Inflammatory macrophage (primary cell): ENCODE measurements at regions not wholly inside any gene's neighbourhood (a gene's known extent, or its start where the extent isn't known, plus 50 kb on each side); places are given as distances from the start of the nearest gene placed in this dataset.
"Not testable (repeated sequence)": the region's sequence is repeated elsewhere in the genome, so short reads cannot be mapped to it uniquely, and the experiment has no call there.

Experiments
- DNase-seq, 2 donors: peaks; one replicate each; pipeline ENCODE4 v3.0.0-alpha.2; 2020 to 2022

GRCh38 chr15:25624504-25625177, 185.8 kb upstream of the UBE3A start:
- DNase-seq = no peak

DNA sequence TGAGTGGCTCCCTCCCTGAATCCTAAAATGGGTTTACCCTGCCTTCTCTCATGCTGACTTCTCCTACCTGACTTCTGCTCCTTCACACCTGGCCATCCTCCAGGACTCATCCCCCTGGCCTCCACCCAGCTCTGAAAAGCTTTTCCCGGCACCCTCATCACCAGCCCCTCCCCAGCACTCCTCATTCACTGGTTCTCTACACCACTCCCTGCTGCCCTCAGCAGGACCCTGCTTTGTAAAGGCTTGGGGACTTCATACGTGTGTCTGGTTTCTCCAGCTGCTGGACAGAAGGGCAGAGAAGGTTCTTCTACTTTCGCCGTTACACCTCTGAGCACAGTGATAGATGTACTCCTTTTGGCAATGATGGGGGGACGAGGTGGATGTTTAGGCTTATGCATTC, 184.9 kb upstream of the UBE3A start:
- no peak for DNase-seq

DNA sequence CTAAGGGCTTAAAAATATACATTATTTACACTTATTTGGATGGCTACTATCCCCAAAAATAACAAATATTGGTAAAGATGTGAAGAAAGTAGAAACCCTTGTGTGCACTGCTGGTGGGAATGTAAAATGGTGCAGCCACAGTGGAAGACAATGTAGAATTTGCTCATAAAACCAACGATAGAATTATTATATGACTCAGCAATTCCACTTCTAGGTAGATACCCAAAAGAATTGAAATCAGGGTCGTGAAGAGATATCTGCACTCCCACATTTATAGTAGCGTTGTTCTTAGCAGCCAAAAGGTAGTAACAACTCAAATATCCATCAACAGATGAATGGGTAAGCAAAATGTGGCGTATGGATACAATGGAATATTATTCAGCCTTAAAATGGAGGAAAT, 181.6 kb upstream of the UBE3A start:
- DNase-seq = no peak

GRCh38 chr15:25619761-25620160, 180.9 kb upstream of the UBE3A start:
- DNase-seq = no peak

GRCh38 chr15:25619076-25619475, 180.3 kb upstream of the UBE3A start:
- no peak for DNase-seq

DNA sequence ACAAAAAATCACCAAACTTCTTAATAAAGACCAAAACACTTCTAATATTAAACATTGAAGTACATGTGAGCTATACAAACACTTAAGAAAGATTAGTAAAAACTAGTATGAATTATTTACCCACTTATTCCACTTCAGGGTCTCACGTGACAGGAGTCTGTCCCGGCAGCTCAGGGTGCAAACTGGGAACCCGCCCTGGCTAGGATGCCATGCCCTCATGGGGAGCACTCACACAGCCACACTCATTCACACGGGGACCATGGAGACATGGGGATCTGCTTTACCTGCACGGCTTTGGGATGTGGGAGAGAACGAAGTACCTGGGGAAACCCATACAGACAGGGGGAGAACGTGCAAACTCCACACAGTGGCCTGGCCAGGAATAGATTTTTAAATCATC, 179.3 kb upstream of the UBE3A start:
- DNase-seq = no peak

GRCh38 chr15:25616471-25616870, 177.6 kb upstream of the UBE3A start:
- DNase-seq = no peak

GRCh38 chr15:25613134-25613533, 174.3 kb upstream of the UBE3A start:
- no peak for DNase-seq

DNA sequence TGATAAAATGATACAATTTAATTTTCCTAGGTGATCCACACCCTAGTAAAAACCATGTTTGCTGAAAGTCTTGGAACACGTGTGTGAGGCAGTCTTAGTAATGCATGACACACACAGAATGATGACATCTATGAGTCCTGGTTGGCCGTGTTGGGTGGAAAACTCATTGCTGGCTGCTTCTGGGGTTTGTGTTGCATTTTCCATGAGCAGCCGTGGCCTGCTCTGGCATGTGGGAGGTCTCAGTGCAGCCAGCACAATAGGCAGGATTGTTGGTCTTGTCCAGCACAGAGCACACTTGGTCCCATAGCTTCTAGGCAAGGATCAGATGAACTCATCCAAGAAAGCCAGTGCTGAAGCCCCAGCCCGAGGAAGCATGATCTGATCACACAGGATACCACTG, 172.8 kb upstream of the UBE3A start:
- no peak for DNase-seq

- no peak for DNase-seq
These were observed 170.5 kb upstream of the UBE3A start for GRCh38 chr15:25609371-25609770.

GRCh38 chr15:25608926-25609325, 170.1 kb upstream of the UBE3A start:
- DNase-seq = no peak

DNA sequence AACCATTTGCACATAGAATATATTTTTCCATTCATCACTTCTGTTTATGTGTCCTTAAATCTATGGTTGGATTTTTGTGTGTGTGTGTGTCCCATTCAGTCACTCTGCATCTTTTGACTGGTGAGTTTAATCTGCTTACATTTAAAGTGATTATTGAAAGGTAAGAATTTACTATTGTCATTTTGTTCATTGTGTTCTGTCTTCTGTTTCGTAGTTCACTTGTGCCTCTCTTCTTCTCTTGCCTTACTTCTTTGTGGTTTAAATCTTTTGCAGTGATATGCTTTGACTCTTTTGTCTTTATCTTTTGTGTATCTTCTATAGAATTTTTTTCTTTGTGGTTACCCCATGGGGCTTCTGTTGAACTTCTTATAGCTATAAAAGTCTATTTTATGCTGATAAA, 166.3 kb upstream of the UBE3A start:
- DNase-seq = no peak

- no peak for DNase-seq
These were observed 161.9 kb upstream of the UBE3A start for GRCh38 chr15:25600751-25601150.

- DNase-seq = no peak
These were observed 158.7 kb upstream of the UBE3A start for GRCh38 chr15:25597571-25597970.

DNA sequence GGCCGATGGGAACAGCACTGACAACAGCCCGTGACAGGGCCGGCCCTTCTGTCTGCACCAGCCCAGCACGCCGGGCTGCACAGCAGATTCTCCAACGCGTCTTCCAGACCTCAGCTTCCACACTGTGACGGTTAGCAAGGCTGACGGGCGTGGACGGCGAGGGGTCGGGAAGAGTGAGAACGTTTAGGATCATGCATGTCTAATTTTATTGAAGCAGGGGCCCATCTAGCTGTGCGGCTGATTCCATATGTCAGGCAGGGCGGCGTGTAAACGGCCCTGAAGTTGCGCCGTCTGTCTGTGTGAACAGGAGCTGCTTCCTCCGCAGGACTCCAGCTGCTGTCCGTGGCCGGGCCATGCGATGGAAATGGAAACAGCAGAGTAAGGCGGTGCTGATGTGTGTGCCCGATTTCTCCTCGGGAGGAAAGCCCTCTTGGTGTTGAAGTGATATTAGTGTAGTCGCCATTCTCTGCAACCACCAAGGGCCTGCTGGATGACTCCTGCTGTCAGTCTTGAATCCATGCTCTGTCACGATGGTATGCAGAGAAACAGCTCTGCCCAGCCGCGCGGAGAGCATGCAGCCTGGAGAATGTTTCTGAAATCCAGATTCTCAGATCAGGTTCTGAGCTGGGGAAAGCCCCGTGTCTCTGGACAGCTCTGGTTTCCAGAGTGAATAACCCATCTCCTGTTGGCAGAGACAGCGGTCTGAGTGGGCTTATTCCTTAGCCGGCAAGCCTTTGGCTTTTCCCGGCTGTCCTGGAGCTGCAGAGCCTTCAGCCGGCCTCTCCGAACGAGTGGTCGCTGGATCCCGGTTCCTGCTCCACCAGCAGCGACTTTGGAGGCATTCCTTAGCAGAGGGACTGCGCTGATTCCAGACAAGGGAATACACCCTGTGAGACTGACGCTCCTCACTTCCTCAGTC, 158.1 kb upstream of the UBE3A start:
- DNase-seq = no peak

GRCh38 chr15:25587616-25588340, 149.0 kb upstream of the UBE3A start:
- no peak for DNase-seq

DNA sequence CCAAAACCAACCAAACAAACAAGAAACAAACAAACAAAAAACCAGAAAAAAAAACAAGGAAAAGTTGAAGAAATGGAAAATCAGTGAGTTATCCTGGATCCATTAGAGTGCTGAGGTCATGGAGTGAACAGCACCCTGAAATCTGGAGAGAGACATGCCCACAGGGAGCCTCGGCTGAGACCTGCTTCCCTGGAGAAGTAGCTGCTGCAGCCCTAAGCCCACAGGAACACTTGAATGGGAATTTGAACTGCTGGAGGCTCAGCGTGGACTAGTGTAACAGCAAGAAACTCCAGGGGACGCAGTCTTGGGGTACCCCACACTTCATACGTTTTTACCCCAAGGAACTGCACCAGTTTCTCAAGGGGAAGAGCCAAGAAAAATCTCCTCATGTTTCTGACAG, 144.1 kb upstream of the UBE3A start:
- no peak for DNase-seq

DNA sequence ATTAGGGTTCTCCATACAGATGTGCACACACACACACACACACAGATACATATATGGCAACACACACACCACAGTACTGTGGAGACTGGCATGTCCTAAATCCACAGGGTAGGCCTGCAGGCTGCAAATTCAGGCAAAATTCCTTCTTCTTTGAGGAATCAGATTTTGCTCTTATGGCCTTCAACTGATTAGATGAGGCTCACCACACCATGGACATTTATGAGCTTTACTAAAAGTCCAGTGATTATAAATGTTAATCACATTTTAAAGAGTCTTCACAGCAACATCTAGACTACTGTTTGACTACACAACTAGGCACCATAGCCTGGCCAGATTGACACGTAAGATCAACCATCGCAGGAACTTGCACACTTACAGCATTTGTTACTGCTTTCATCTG, 140.3 kb upstream of the UBE3A start:
- no peak for DNase-seq

DNA sequence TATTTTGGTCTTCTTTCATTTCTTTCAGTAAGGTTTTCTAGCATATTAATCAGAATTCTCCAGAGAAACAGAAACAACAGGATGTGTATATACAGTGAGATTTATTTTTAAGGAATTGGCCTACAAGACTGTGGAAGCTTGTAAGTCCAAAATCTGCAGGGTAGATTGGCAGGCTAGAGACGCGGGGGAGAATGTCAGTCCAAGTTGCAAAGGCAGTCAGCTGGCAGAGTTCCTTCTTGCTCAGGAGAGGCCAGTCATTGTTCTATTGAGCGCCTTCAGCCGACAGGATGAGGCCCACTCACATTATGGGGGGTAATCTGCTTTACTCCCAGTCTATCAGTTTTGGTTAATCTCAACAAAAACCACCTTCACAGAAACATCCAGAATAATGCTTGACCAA, 133.4 kb upstream of the UBE3A start:
- DNase-seq = no peak

GRCh38 chr15:25568751-25569150, 129.9 kb upstream of the UBE3A start:
- no peak for DNase-seq

GRCh38 chr15:25566545-25566944, 127.7 kb upstream of the UBE3A start:
- not testable (repeated sequence) for DNase-seq

DNA sequence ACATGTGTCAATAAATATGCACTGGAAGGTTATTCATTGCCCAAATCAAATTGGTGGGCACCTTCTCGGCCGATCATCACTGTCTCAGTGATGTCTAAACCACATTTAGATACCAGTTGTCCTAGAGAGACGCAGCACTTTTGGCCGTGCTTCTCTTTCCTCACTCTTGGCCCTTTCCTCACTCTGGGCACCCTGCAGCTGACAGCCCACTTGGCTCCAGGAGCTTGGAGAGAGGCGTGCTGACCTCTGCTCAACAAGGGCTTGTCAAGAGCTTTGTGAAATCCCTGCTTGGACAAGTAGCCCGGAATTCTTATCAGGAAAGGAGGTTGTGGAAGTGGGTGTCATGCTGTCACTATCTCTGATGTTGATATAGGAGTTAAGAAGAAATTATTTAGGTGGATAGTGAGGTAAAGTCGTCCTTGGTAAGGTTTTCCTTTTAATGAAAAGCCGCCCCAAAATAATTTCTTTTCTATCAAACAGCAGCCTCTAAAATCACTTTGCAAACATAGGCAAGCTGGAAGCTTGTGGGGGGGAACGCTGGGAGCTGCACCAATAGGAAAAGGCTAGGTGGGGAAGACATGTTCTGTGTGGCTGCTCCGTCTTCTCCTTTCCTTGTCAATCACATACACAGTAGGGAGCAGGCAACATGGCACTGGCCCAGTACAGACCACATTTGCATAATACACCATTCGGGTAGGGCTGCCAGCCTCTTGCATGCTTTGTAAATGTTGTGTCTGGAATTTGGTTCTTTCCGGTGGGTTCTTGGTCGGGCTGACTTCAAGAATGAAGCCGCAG, 126.8 kb upstream of the UBE3A start:
- no peak for DNase-seq

- no peak for DNase-seq
These were observed 124.8 kb upstream of the UBE3A start for GRCh38 chr15:25563596-25563995.
